ENCODE measurements at regions not wholly inside any gene's neighbourhood (a gene's known extent, or its start where the extent isn't known, plus 50 kb on each side); places are given as distances from the start of the nearest gene placed in this dataset.
"Not testable (repeated sequence)": the region's sequence is repeated elsewhere in the genome, so short reads cannot be mapped to it uniquely, and the experiment has no call there.

DNA sequence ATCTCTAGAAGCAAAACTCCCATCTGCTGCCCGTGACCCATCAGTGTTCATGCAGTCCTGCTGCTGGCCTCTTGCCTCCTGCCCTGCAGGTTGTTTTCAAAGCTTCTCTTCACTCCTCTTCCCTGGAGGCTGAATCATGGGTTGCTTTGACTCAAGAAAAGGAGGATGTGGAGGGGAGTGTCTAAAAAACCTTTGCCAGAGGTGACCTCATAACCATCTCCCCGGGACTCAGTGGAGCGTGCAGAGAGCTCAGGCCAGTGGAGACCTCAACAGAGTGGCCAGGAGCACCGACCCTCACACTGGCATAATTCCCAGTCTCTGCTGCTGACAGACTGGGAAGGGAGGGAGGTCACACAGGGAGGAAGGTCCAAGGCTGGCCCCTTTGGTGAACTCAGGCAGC, 60.9 kb upstream of the ITGA11 start:
- Mint-ChIP-seq H3K36me3 (ENCODE audit: low read depth) (no peaks in the 10 kb centered on the region), H3K9me3 (no peaks in the 10 kb centered on the region), H3K4me3 (no peak overlapping the region), H3K27me3 (ENCODE audit: low read depth, poor library complexity) (peaks cover 29% of the 10 kb centered on the region), H3K4me1 (peaks cover 8% of the 10 kb centered on the region), H3K27ac (no peak overlapping the region)
- TF ChIP-seq CTCF (IDR thresholded peaks at IDR 0.05): no peak
- no peak for DNase-seq

DNA sequence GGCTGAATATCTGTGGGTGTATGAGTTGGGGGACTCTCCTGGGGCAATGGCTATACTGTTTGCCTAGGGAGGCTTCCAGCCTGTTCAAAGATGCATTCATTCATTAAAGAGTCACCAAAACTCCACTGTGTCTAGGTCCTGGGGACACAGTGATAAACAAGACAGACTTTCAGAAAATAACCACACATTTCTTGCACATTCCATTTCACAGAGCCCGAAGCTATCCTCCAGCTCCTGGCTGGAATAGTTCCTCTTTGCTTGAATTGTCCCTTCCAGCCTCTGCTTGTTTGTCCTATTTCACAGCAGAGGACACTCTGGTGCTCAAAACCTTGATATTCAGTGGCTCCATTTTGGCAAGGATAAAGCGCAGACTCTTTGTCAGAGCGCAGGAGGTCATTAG, 61.7 kb upstream of the ITGA11 start:
- H3K4me3 Mint-ChIP-seq: no peak overlapping the region
- TF ChIP-seq CTCF (IDR thresholded peaks at IDR 0.05): no peak
- peaks cover 32% of the 10 kb centered on the region for H3K27me3 Mint-ChIP-seq (ENCODE audit: low read depth, poor library complexity)
- H3K27ac Mint-ChIP-seq: no peak overlapping the region
- H3K9me3 Mint-ChIP-seq: no peaks in the 10 kb centered on the region
- H3K4me1 Mint-ChIP-seq: peaks cover 8% of the 10 kb centered on the region
- DNase-seq: no peak
- H3K36me3 Mint-ChIP-seq (ENCODE audit: low read depth): no peaks in the 10 kb centered on the region

GRCh38 chr15:68494573-68495110, 62.7 kb upstream of the ITGA11 start:
- Mint-ChIP-seq H3K36me3 (ENCODE audit: low read depth) (no peaks in the 10 kb centered on the region), H3K4me3 (no peak overlapping the region), H3K27ac (no peak overlapping the region), H3K4me1 (peaks cover 10% of the 10 kb centered on the region), H3K9me3 (no peaks in the 10 kb centered on the region), H3K27me3 (ENCODE audit: low read depth, poor library complexity) (peaks cover 31% of the 10 kb centered on the region)
- no peak for TF ChIP-seq CTCF (IDR thresholded peaks at IDR 0.05)
- DNase-seq: no peak

DNA sequence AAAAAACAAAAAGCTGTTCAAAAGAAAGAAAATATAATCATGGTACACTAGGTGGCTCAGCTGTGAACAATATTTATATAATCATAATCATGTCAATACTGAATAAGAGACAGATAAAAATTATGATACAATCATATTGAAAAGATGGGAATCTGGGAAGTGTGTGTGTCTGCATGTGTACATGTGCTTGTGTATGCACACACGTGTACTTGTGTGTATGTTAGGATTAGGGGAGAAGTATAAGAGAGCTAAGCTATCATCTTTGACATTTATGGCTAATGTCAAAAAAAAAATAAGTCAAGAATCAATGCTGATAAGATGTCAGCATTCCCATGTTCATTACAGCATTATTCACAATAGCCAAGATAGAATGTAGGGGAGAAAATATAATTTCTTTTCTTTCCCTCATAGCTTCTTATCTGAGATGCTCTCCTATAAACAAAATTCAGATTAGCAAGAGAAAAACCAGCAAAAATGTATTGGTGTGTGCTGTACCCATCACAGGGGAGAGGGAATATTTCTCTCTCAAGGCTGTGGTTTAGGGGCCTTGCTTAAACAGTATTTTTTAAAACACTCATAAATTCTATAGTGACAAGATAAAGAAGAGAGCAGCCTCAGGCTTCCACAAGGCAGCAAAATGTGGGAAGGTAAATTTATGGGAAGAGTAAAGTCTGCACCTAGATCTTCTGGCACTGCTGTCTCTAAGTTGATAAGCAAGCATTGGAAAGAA, 63.4 kb upstream of the ITGA11 start:
- Mint-ChIP-seq H3K4me3 (no peak overlapping the region), H3K27ac (no peak overlapping the region), H3K27me3 (ENCODE audit: low read depth, poor library complexity) (peaks cover 29% of the 10 kb centered on the region), H3K36me3 (ENCODE audit: low read depth) (no peaks in the 10 kb centered on the region), H3K9me3 (no peaks in the 10 kb centered on the region), H3K4me1 (peaks cover 18% of the 10 kb centered on the region)
- DNase-seq: no peak
- no peak for TF ChIP-seq CTCF (IDR thresholded peaks at IDR 0.05)

DNA sequence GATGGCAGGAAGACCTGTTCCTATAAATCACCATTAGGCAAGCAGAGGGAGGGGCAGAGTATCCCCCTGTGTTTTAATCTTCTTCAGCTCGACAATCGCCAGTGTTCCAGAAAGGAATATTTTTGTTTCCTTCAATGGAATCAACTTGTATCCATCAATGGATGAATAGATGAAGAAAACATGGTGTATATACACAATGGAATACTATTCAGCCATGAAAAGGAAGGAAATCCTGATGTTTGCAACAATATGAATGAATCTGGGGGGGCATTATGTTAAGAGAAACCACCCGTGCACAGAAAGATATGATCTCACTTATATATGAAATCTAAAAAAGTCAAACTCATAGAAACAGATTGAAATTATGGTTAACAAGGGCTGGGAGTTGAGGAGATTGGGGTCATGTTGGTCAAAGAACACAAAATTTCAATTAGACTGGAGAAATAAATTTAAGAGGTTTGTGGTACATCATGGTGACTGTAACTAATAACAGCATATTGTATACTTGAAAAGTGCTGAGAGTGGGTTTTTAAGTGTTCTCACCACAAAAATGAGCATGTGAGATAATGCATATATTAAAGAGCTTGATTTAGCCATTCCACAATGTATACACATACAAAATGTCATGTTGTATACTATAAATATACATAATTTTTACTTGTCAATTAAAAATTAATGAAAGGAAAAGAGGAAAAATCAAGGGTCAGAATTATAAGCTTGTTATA, 64.2 kb upstream of the ITGA11 start:
- Mint-ChIP-seq H3K9me3 (no peaks in the 10 kb centered on the region), H3K4me3 (no peak overlapping the region), H3K27ac (no peak overlapping the region), H3K27me3 (ENCODE audit: low read depth, poor library complexity) (peaks cover 23% of the 10 kb centered on the region), H3K4me1 (peaks cover 18% of the 10 kb centered on the region), H3K36me3 (ENCODE audit: low read depth) (no peaks in the 10 kb centered on the region)
- TF ChIP-seq CTCF (IDR thresholded peaks at IDR 0.05): no peak
- DNase-seq: no peak

- DNase-seq; H3K4me3 Mint-ChIP-seq; H3K9me3 Mint-ChIP-seq; H3K36me3 Mint-ChIP-seq (ENCODE audit: low read depth); H3K27ac Mint-ChIP-seq: not testable (repeated sequence)
- peaks cover 19% of the 10 kb centered on the region for H3K27me3 Mint-ChIP-seq (ENCODE audit: low read depth, poor library complexity)
- H3K4me1 Mint-ChIP-seq: peaks cover 18% of the 10 kb centered on the region
These were observed 64.8 kb upstream of the ITGA11 start for GRCh38 chr15:68496751-68497150.
